Peyer's patch (tissue), 4 donors: ENCODE measurements at regions not wholly inside any gene's neighbourhood (a gene's known extent, or its start where the extent isn't known, plus 50 kb on each side); places are given as distances from the start of the nearest gene placed in this dataset.

Experiments
- POLR2A ChIP-seq, 2 donors: fragments of 450-650 bp; IDR thresholded peaks; one replicate each; pipeline ENCODE4 v1.5.1; 2017; ENCODE audit warnings: antibody characterized with exemption in 2 of 2, mild to moderate bottlenecking in 2 of 2, moderate library complexity in 2 of 2
- TF ChIP-seq, protein P1 (sequence below), 6 experiments: fragments of 450-650 bp in 4 of 6; fragments of 200-600 bp in 2 of 6; sonication (generic) in 1 of 6; IDR thresholded peaks; one replicate each; pipeline ENCODE4 v1.5.1; 2017 to 2019; ENCODE audit warnings: antibody characterized with exemption in 6 of 6, mild to moderate bottlenecking in 3 of 6, moderate library complexity in 1 of 6

DNA sequence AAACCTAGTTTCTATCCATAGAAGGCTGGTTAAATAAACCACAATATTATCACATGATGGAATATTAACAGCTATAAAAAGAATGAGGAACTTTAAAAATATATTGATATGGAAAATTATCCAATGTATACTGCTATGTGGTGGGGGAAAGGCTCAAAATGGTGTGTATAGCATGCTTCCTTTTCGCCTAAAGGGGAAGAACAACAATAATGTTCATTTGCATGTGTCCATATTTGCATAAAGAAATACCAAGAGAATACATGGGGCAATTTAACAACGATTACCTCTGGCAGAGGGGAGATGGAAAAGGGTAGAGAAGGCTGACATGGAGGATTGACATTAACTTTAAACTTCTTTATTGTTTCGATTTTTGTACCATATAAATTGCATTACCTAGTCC lies 121.3 kb upstream of the PARP11 start:
- TF ChIP-seq, protein P1, sequence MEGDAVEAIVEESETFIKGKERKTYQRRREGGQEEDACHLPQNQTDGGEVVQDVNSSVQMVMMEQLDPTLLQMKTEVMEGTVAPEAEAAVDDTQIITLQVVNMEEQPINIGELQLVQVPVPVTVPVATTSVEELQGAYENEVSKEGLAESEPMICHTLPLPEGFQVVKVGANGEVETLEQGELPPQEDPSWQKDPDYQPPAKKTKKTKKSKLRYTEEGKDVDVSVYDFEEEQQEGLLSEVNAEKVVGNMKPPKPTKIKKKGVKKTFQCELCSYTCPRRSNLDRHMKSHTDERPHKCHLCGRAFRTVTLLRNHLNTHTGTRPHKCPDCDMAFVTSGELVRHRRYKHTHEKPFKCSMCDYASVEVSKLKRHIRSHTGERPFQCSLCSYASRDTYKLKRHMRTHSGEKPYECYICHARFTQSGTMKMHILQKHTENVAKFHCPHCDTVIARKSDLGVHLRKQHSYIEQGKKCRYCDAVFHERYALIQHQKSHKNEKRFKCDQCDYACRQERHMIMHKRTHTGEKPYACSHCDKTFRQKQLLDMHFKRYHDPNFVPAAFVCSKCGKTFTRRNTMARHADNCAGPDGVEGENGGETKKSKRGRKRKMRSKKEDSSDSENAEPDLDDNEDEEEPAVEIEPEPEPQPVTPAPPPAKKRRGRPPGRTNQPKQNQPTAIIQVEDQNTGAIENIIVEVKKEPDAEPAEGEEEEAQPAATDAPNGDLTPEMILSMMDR (IDR thresholded peaks at IDR 0.05): no peak
- TF ChIP-seq POLR2A (IDR thresholded peaks at IDR 0.05): no peak
